HG03060 (cell line): ENCODE measurements at regions not wholly inside any gene's neighbourhood (a gene's known extent, or its start where the extent isn't known, plus 50 kb on each side); places are given as distances from the start of the nearest gene placed in this dataset.
A peak's percentile ranks its signal among the peaks of the same experiment; 100 is the strongest.

Source experiments
- ATAC-seq: cut with Tn5 transposase; IDR thresholded peaks from one replicate; pipeline ENCODE4 v1.9.1; 2021; ENCODE audit warnings: low read depth, moderate number of reproducible peaks; ENCODE audit not compliant: unreplicated experiment

GRCh38 chr9:91119142-91119541 lies 242.6 kb downstream of the AUH start:
- no peak for ATAC-seq

DNA sequence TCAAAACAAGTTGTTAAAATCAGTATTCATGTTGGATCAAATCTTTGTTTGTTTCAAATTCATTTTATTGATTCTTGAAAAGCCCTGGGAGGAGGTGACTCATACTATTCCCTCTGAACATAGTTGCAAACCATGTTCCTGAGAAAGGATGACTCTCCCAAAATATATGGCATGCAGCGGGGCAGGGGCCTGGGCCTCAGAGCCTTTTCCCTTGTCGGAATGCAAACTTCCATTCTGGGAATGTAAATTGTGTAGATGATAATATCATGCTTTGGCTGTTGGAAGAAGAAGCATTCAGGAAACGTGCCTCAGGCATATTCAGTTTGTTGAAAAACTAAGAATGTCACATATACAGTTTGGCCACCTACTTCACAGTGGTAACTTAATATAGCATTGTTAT lies 242.0 kb downstream of the AUH start:
- no peak for ATAC-seq

DNA sequence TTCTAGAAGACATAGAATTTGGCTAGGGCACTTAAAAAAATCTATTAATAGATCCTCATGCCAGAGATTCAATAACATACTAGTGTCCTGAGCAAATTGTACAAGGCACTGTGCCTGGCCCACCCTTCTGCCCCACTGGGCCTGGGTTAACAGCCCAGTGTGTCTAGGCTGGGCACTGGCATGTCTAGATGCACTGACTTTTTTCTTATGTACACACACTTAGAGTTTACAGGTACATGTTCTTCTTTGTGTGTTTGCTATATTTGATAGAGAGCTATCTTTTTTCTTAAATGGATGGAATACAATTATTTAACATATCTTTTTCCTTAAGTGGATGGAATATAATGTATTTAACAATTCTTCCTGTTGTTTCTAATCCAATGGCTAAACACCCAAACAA lies 241.5 kb downstream of the AUH start:
- ATAC-seq = no peak

DNA sequence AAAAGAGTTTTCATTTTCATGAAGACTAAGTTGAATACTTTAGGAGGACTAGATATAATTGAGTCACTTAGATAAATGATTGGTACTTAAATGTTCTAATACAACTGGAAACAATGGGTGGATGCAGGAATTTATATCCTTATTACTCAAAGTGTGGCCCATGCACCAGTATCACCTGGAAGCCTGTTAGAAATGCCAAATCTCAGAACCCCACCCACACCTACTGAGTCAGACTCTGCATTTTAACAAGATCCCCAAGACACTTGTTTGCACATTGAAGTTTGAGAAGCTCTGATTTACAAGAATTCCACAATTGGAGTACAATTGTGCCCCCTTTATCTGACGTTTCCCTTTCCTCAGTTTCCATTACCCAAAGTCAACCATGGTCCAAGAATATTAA lies 239.0 kb downstream of the AUH start:
- ATAC-seq = no peak

GRCh38 chr9:91126761-91127445 lies 234.8 kb downstream of the AUH start:
- no peak for ATAC-seq

DNA sequence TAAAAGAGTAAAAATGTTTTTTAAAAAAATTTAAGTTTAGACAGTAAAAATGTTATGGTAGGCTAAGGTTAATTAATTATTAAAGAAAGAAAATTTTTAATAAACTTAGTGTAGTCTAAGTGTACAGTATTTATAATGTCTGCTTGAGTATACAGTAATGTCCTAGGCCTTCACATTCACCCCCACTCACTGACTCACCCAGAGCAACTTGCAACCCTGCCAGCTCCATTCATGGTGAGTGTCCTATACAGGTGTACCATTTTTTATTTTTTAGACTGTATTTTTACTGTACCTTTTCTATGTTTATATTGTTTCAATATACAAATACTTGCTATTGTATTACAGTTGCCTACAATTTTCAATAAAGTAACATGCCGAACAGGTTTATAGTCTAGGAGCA lies 234.1 kb downstream of the AUH start:
- ATAC-seq = no peak

DNA sequence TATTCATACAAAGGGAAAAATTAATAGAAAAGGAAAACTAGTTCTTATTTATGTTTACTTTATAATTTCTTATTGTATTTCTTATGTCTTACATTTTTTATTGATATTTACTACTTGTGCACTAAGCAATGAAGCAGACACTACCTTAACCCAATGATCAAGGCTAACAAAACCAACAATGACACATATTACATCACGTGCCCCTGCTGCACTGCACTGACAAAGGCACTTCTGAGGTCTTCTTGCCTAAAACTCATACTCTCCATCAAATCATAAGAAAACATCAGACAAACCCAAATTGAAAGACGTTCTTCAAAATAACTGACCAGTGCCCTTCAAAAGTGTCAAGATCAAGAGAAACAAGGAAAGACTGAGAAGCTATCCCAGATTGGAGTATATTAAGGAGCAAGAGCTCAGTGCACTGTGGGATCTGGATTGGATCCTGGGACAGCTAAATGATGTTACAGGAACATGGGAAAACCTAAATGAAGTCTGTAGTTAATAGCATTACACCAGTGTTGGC lies 230.9 kb downstream of the AUH start:
- ATAC-seq = no peak

GRCh38 chr9:91131433-91131839 lies 230.3 kb downstream of the AUH start:
- ATAC-seq = peak; percentile 55

GRCh38 chr9:91132576-91133073 lies 229.1 kb downstream of the AUH start:
- ATAC-seq = no peak

GRCh38 chr9:91134608-91135007 lies 227.1 kb downstream of the AUH start:
- ATAC-seq = no peak

DNA sequence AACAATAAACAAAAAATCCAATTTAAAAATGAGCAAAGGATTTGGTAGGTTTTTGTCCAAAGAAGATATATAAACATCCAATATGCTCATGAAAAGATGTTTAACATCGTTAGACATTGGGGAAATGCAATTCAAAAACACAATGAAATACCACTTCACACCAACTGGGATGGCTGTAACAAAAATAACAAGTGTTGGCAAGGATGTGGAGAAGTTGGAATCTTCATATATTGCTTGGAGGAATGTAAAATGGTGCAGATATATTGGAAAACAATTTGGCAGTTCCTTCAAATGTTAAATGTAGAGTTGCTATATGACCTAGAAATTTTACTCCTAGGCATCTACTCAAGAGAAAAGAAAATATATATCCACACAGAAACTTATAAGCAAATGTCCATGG lies 224.3 kb downstream of the AUH start:
- no peak for ATAC-seq

DNA sequence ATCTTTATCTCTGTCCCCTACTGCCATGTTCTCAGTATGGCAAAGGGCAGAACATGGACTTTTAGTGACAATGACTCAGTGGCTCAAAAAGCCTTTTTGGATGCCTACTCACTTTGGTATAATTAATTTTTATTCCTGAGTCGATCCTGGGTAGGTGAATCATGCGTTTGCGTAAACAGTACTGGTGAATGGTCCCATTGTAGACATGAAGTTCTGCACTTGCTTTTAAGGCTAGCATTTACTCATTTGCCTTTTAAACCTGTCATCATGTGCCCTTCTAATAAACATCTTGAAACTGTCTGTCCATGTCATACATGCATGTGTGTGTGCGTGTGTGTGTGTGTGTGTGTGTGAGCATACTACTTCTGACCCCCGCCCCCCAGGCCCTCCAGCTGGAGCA lies 223.0 kb downstream of the AUH start:
- ATAC-seq = no peak

DNA sequence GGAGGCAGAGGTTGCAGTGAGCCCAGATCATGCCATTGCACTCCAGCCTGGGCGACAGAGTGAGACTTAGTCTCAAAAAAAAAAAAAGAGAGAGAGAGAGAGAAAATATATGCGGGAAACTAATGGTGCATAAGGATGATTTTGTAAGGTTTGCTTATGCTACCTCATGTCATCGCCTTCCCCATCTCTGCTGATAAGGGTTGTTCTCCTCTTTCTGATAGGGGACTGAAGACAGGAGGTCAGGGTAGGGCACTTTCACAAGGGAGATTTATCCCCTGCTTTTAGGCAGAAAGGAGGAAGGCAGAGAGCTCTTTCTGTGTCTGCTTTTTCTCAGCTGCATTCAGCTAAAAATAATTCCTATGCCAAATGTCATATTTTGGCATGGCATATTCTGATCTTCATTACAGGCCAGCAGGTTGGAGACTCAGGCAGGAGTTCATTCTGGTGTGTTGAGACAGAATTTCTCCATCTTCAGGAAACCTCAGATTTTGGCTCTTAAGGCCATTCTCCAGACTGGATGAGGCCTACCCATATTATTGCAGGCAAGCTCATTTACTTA lies 220.2 kb downstream of the AUH start:
- no peak for ATAC-seq

- no peak for ATAC-seq
These were observed 218.6 kb downstream of the AUH start for GRCh38 chr9:91143162-91143561.

GRCh38 chr9:91143642-91144041 lies 218.1 kb downstream of the AUH start:
- ATAC-seq = no peak

DNA sequence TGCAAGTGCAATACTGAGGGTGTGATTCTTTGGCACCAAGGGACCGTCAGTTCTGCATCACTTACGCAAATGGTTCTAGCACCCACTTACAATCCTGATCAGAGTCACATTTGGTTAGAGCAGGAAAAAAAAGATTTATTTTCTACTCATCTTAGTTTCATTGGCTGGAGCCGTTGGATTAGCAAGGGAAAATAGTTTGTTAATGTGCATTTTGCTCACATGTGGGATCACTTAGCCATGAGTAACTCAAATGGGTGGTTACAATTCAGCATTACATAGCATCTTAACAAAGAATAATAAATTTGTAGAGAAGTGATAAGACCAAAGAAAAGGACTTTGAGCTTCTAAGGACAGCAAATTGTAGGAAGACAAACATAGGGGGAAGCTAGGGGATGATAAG lies 216.9 kb downstream of the AUH start:
- ATAC-seq = no peak

GRCh38 chr9:91145496-91145895 lies 216.2 kb downstream of the AUH start:
- ATAC-seq = no peak

GRCh38 chr9:91146391-91147019 lies 215.2 kb downstream of the AUH start:
- no peak for ATAC-seq

- no peak for ATAC-seq
These were observed 214.5 kb downstream of the AUH start for GRCh38 chr9:91147079-91147708.

DNA sequence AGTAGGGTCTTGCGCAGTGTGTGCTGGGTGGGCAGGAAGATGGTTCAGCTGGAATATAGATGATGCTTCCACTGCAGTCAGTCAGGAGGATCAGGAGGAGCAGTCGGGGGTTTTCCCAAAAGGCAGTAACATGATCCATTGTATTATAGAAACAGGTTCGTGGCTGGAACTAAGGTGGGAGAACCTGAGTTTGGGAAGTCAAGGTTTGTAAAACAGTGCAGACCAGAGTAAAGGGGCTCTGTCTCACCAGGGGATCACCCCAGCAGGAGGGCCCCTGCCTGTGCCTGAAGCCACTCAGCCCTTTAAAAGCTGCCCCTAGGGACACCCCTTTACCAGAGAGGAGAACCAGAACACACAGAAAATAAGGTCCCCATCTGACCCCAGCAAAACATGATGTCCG lies 213.4 kb downstream of the AUH start:
- no peak for ATAC-seq

GRCh38 chr9:91150273-91150997 lies 211.3 kb downstream of the AUH start:
- ATAC-seq = no peak
